H1 (cell line): ENCODE measurements at regions not wholly inside any gene's neighbourhood (a gene's known extent, or its start where the extent isn't known, plus 50 kb on each side); places are given as distances from the start of the nearest gene placed in this dataset.

Experiments used
- SAP30 ChIP-seq: fragments of 300-600 bp; sonication (generic); IDR thresholded peaks from 2 replicates; pipeline ENCODE4 v1.7.1; 2012; ENCODE audit warnings: low read length, moderate library complexity, mild to moderate bottlenecking, inconsistent platforms; ENCODE audit not compliant: insufficient read depth, insufficient replicate concordance
- SRF ChIP-seq: IDR thresholded peaks from 2 replicates; pipeline ENCODE4 v1.6.1; 2011; ENCODE audit warnings: mild to moderate bottlenecking, low read depth, low read length, moderate library complexity

DNA sequence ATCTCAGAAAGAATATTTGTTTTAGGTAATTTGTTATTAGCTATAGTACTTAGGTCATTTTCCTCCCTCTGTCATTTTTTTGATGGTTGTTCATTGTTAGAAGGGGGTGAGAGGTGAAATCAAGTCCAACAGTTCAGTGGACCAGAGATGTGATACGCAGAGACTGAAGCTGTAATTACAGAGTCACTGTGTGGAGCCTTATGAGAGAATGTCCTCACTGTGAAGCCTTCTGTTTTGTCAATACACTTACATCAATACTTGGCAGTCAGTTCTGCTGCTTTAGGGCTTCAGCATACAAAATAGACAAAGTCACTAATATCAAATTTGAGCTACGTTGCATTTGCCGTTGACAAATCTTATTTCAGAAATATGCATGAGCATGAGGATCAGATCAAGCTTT is 692.5 kb downstream of the C4orf33 start (continued):
- TF ChIP-seq SAP30 (no peak), SRF (no peak)
